Fibroblast of lung (primary cell): ENCODE measurements at regions not wholly inside any gene's neighbourhood (a gene's known extent, or its start where the extent isn't known, plus 50 kb on each side); places are given as distances from the start of the nearest gene placed in this dataset.

Source experiments
- DNase-seq, 2 donors: peaks; one replicate each; pipeline versions ENCODE4 v3.0.0 to v3.0.0-alpha.2; 2010; ENCODE audit warnings: low read depth in 2 of 2
- H2AFZ ChIP-seq: 2 replicates; pipeline ENCODE4 v1.5.1; 2012; ENCODE audit warnings: low read length, control low read depth, inconsistent platforms
- H3K27ac ChIP-seq: 2 replicates; pipeline ENCODE4 v1.5.1; 2011; ENCODE audit warnings: low read length, control low read depth; ENCODE audit not compliant: insufficient read depth
- H3K27me3 ChIP-seq: 2 replicates; pipeline ENCODE4 v1.5.1; 2011; ENCODE audit warnings: mild to moderate bottlenecking, low read length; ENCODE audit not compliant: control insufficient read depth, insufficient read depth
- H3K36me3 ChIP-seq: 2 replicates; pipeline ENCODE4 v1.5.1; 2011; ENCODE audit warnings: low read length; ENCODE audit not compliant: control insufficient read depth, insufficient read depth
- H3K4me1 ChIP-seq: 2 replicates; pipeline ENCODE4 v1.5.1; 2011; ENCODE audit warnings: low read length; ENCODE audit not compliant: control insufficient read depth, insufficient read depth; ENCODE audit errors: extremely low read depth
- H3K4me2 ChIP-seq: 2 replicates; pipeline ENCODE4 v1.5.1; 2011; ENCODE audit warnings: low read length, control low read depth; ENCODE audit not compliant: insufficient read depth; ENCODE audit errors: extremely low read depth
- H3K4me3 ChIP-seq, 4 experiments: fragments of 200-600 bp in 1 of 4; sonication (generic) in 1 of 4; replicated peaks in 1 of 4; 2 replicates each; pipeline ENCODE4 v1.5.1; 2011 to 2016; ENCODE audit warnings: low read length in 4 of 4, low read depth in 3 of 4, mild to moderate bottlenecking in 3 of 4, control low read depth in 2 of 4, inconsistent platforms in 1 of 4, mixed read lengths in 1 of 4; ENCODE audit not compliant: insufficient read depth in 1 of 4; ENCODE audit errors: control extremely low read depth in 1 of 4
- H3K79me2 ChIP-seq: 2 replicates; pipeline ENCODE4 v1.5.1; 2012; ENCODE audit warnings: mild to moderate bottlenecking, low read length, inconsistent platforms; ENCODE audit not compliant: control insufficient read depth, insufficient read depth
- H3K9ac ChIP-seq: 2 replicates; pipeline ENCODE4 v1.5.1; 2011; ENCODE audit warnings: mild to moderate bottlenecking, low read length, control low read depth; ENCODE audit not compliant: insufficient read depth
- H3K9me3 ChIP-seq: 2 replicates; pipeline ENCODE4 v1.5.1; 2012; ENCODE audit warnings: low read depth, low read length; ENCODE audit not compliant: control insufficient read depth, insufficient read depth
- H4K20me1 ChIP-seq: 2 replicates; pipeline ENCODE4 v1.5.1; 2011; ENCODE audit warnings: low read length; ENCODE audit not compliant: control insufficient read depth, insufficient read depth; ENCODE audit errors: extremely low read depth
- EZH2 ChIP-seq: IDR thresholded peaks from 2 replicates; pipeline ENCODE4 v1.5.1; 2012; ENCODE audit warnings: low read length, control low read depth, mild to moderate bottlenecking; ENCODE audit errors: missing control alignments
- TF ChIP-seq, protein P1 (sequence below), 2 donors: IDR thresholded peaks in 1 of 2; conservative IDR thresholded peaks in 1 of 2; 1 replicate in 1 of 2; 2 replicates in 1 of 2; pipeline ENCODE4 v1.5.1; 2011 to 2012; ENCODE audit warnings: low read length in 2 of 2, control low read depth in 1 of 2, inconsistent platforms in 1 of 2, low read depth in 1 of 2, mild to moderate bottlenecking in 1 of 2

GRCh38 chr13:38618881-38619280 lies 68.0 kb upstream of the FREM2 start:
- Histone ChIP-seq H3K79me2 (no peaks in the 10 kb centered on the region), H3K9ac (no peak overlapping the region), H3K27me3 (no peaks in the 10 kb centered on the region), H3K4me1 (no peaks in the 10 kb centered on the region), H3K36me3 (no peaks in the 10 kb centered on the region), H3K4me3 (no peak overlapping the region), H2AFZ (no peak overlapping the region), H3K4me2 (no peak overlapping the region), H3K27ac (no peak overlapping the region), H4K20me1 (no peaks in the 10 kb centered on the region), H3K9me3 (no peaks in the 10 kb centered on the region)
- DNase-seq, result peak in 1 of 2 donors; percentile 17
- TF ChIP-seq EZH2, result no peak
- TF ChIP-seq, protein P1, sequence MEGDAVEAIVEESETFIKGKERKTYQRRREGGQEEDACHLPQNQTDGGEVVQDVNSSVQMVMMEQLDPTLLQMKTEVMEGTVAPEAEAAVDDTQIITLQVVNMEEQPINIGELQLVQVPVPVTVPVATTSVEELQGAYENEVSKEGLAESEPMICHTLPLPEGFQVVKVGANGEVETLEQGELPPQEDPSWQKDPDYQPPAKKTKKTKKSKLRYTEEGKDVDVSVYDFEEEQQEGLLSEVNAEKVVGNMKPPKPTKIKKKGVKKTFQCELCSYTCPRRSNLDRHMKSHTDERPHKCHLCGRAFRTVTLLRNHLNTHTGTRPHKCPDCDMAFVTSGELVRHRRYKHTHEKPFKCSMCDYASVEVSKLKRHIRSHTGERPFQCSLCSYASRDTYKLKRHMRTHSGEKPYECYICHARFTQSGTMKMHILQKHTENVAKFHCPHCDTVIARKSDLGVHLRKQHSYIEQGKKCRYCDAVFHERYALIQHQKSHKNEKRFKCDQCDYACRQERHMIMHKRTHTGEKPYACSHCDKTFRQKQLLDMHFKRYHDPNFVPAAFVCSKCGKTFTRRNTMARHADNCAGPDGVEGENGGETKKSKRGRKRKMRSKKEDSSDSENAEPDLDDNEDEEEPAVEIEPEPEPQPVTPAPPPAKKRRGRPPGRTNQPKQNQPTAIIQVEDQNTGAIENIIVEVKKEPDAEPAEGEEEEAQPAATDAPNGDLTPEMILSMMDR (conservative IDR thresholded peaks at IDR 0.05 in 1 of 2, IDR thresholded peaks at IDR 0.05 in 1 of 2; ENCODE audit: low read depth in 1 of 2, low read length in 2 of 2), result no peak

DNA sequence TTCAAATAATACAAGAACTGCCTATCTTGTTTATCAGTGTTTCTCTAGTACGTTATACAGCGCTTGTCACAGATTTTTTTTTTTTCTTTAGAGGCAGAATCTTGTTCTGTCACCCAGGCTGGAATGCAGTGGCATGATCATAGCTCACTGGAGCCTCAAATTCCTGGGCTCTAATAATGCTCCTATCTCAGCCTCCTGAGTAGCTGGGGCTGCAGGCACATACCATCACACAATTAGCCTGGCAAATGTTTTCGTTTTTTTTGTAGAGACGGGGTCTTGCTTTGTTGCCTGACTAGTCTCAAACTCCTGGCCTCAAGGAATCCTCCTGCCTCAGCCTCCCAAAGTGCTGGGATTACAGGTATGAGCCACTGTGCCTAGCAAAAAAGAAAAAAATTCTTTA lies 66.0 kb upstream of the FREM2 start:
- Histone ChIP-seq H3K9ac (no peak overlapping the region), H4K20me1 (no peaks in the 10 kb centered on the region), H3K27ac (no peak overlapping the region), H2AFZ (no peak overlapping the region), H3K4me3 (no peak overlapping the region), H3K4me1 (no peaks in the 10 kb centered on the region), H3K36me3 (no peaks in the 10 kb centered on the region), H3K4me2 (no peak overlapping the region), H3K9me3 (no peaks in the 10 kb centered on the region), H3K27me3 (no peaks in the 10 kb centered on the region), H3K79me2 (no peaks in the 10 kb centered on the region)
- TF ChIP-seq EZH2, result no peak
- TF ChIP-seq, protein P1 (conservative IDR thresholded peaks at IDR 0.05 in 1 of 2, IDR thresholded peaks at IDR 0.05 in 1 of 2; ENCODE audit: low read depth in 1 of 2, low read length in 2 of 2), result no peak
- no peak for DNase-seq

- H3K36me3 ChIP-seq, result no peaks in the 10 kb centered on the region
- no peak overlapping the region for H2AFZ ChIP-seq
- DNase-seq, result no peak
- H3K4me3 ChIP-seq, result no peak overlapping the region
- H3K4me2 ChIP-seq, result no peak overlapping the region
- H3K9ac ChIP-seq, result no peak overlapping the region
- no peaks in the 10 kb centered on the region for H3K4me1 ChIP-seq
- H3K9me3 ChIP-seq, result no peaks in the 10 kb centered on the region
- no peaks in the 10 kb centered on the region for H4K20me1 ChIP-seq
- H3K27me3 ChIP-seq, result no peaks in the 10 kb centered on the region
- TF ChIP-seq, protein P1 (conservative IDR thresholded peaks at IDR 0.05 in 1 of 2, IDR thresholded peaks at IDR 0.05 in 1 of 2; ENCODE audit: low read depth in 1 of 2, low read length in 2 of 2), result no peak
- TF ChIP-seq EZH2, result no peak
- H3K27ac ChIP-seq, result no peak overlapping the region
- H3K79me2 ChIP-seq, result no peaks in the 10 kb centered on the region
Observed at GRCh38 chr13:38624822-38625221, 62.1 kb upstream of the FREM2 start.
